SK-N-SH (cell line): ENCODE measurements at regions not wholly inside any gene's neighbourhood (a gene's known extent, or its start where the extent isn't known, plus 50 kb on each side); places are given as distances from the start of the nearest gene placed in this dataset.

Source experiments
- CTCF ChIA-PET: fragments of 300-600, 350-600 bp; formaldehyde crosslinking; extraction: SDS; loops from one replicate; lab custom pipeline; 2021; lab: Yijun Ruan, JAX
- POLR2A ChIA-PET: fragments of 350-600 bp; sonication (Branson Sonifier 250); formaldehyde crosslinking; extraction: SDS; loops from one replicate; lab custom pipeline; 2020; ENCODE audit warnings: antibody characterized with exemption, inconsistent platforms; lab: Yijun Ruan, JAX
- DNase-seq: peaks from one replicate; pipeline ENCODE4 v3.0.0; 2012
- H2AFZ ChIP-seq: fragments of 200-600 bp; sonication (generic); 2 replicates; pipeline ENCODE4 v1.8.1; 2016; ENCODE audit warnings: antibody characterized with exemption, mild to moderate bottlenecking, low read depth
- H3F3A ChIP-seq: fragments of 200-600 bp; sonication (generic); replicated peaks from 2 replicates; pipeline ENCODE3; 2016; ENCODE audit warnings: antibody characterized with exemption, mild to moderate bottlenecking; ENCODE audit not compliant: insufficient read depth
- H3K27ac ChIP-seq, 2 experiments: fragments of 200-500 bp in 1 of 2; fragments of 200-600 bp in 1 of 2; sonication (Bioruptor generic) in 1 of 2; sonication (generic), shearing (Covaris generic) in 1 of 2; 2 replicates each; pipeline versions ENCODE4 v1.5.1 to v1.6.1; 2014 to 2016; ENCODE audit warnings: low read depth in 2 of 2, inconsistent platforms in 1 of 2, low read length in 1 of 2, mild to moderate bottlenecking in 1 of 2, mixed read lengths in 1 of 2
- H3K27me3 ChIP-seq: fragments of 200-600 bp; sonication (generic), shearing (Covaris generic); 2 replicates; pipeline ENCODE4 v1.6.1; 2016; ENCODE audit warnings: mixed run types; ENCODE audit not compliant: insufficient read depth
- H3K36me3 ChIP-seq, 2 experiments: fragments of 200-500 bp in 1 of 2; fragments of 200-600 bp in 1 of 2; sonication (Bioruptor generic) in 1 of 2; sonication (generic) in 1 of 2; replicated peaks in 1 of 2; 2 replicates each; pipeline versions ENCODE3 to v1.5.1; 2014 to 2016; ENCODE audit warnings: low read length in 1 of 2, mild to moderate bottlenecking in 1 of 2; ENCODE audit not compliant: insufficient read depth in 2 of 2, control insufficient read depth in 1 of 2
- H3K4me1 ChIP-seq, 2 experiments: fragments of 200-500 bp in 1 of 2; fragments of 200-600 bp in 1 of 2; sonication (Bioruptor generic) in 1 of 2; sonication (generic), shearing (Covaris generic) in 1 of 2; 2 replicates each; pipeline versions ENCODE4 v1.5.1 to v1.6.1; 2014 to 2016; ENCODE audit warnings: low read depth in 1 of 2, low read length in 1 of 2, mixed run types in 1 of 2; ENCODE audit not compliant: insufficient read depth in 2 of 2, control insufficient read depth in 1 of 2
- H3K4me2 ChIP-seq: fragments of 200-600 bp; sonication (generic), shearing (Covaris generic); 2 replicates; pipeline ENCODE4 v1.6.1; 2017; ENCODE audit warnings: mixed run types
- H3K4me3 ChIP-seq, 2 experiments: fragments of 200-500 bp in 1 of 2; fragments of 200-600 bp in 1 of 2; sonication (Bioruptor generic) in 1 of 2; sonication (generic), shearing (Covaris generic) in 1 of 2; 2 replicates each; pipeline versions ENCODE4 v1.5.1 to v1.8.1; 2014 to 2016; ENCODE audit warnings: low read depth in 2 of 2, inconsistent platforms in 1 of 2, low read length in 1 of 2, mild to moderate bottlenecking in 1 of 2, mixed read lengths in 1 of 2, moderate library complexity in 1 of 2
- H3K79me2 ChIP-seq: fragments of 200-600 bp; sonication (generic); 2 replicates; pipeline ENCODE4 v1.8.1; 2017; ENCODE audit warnings: mild to moderate bottlenecking; ENCODE audit not compliant: insufficient read depth
- H3K9ac ChIP-seq: fragments of 200-600 bp; sonication (generic); 2 replicates; pipeline ENCODE4 v1.6.1; 2017; ENCODE audit warnings: mixed run types
- H3K9me2 ChIP-seq: fragments of 200-600 bp; sonication (generic); 2 replicates; pipeline ENCODE4 v1.6.1; 2017; ENCODE audit warnings: mixed run types
- H3K9me3 ChIP-seq: fragments of 200-600 bp; sonication (generic); 2 replicates; pipeline ENCODE4 v1.6.1; 2017; ENCODE audit warnings: mixed run types, mild to moderate bottlenecking, moderate library complexity
- H4K20me1 ChIP-seq: fragments of 200-600 bp; sonication (generic); 2 replicates; pipeline ENCODE4 v1.6.1; 2017; ENCODE audit warnings: mild to moderate bottlenecking, mixed run types; ENCODE audit not compliant: insufficient read depth
- FOSL2 ChIP-seq: IDR thresholded peaks from 2 replicates; pipeline ENCODE4 v1.4.0; 2012; ENCODE audit warnings: low read depth, mild to moderate bottlenecking, moderate library complexity, borderline replicate concordance
- MEF2A ChIP-seq: IDR thresholded peaks from 2 replicates; pipeline ENCODE4 v1.4.0; 2012; ENCODE audit warnings: low read depth, borderline replicate concordance
- MXI1 ChIP-seq: IDR thresholded peaks from 2 replicates; pipeline ENCODE4 v1.6.1; 2012; ENCODE audit warnings: mild to moderate bottlenecking, low read depth, low read length, improper control_type of control experiment
- RAD21 ChIP-seq: IDR thresholded peaks from 2 replicates; pipeline ENCODE4 v1.6.1; 2012; ENCODE audit warnings: mild to moderate bottlenecking, low read length
- RCOR1 ChIP-seq: fragments of 150-350 bp; IDR thresholded peaks from 2 replicates; pipeline ENCODE4 v1.6.1; 2017; ENCODE audit warnings: antibody characterized with exemption, low read length
- RFX5 ChIP-seq: IDR thresholded peaks from 2 replicates; pipeline ENCODE4 v1.6.1; 2012; ENCODE audit warnings: mild to moderate bottlenecking, improper control_type of control experiment, low read length
- SMC3 ChIP-seq: IDR thresholded peaks from 2 replicates; pipeline ENCODE4 v1.6.1; 2012; ENCODE audit warnings: low read depth, low read length, improper control_type of control experiment
- TAF1 ChIP-seq: IDR thresholded peaks from 2 replicates; pipeline ENCODE4 v1.6.1; 2012; ENCODE audit warnings: low read depth, mild to moderate bottlenecking, low read length, moderate library complexity, borderline replicate concordance
- TCF12 ChIP-seq: IDR thresholded peaks from 2 replicates; pipeline ENCODE4 v1.4.0; 2012
- TEAD4 ChIP-seq: IDR thresholded peaks from 2 replicates; pipeline ENCODE4 v1.4.0; 2012; ENCODE audit warnings: mild to moderate bottlenecking, borderline replicate concordance; ENCODE audit not compliant: insufficient read depth
- WGBS: methylation state at CpG from one replicate; pipeline ENCODE4 v1.1.6; 2017; ENCODE audit warnings: low lambda C conversion rate; 5-methylcytosine and 5-hydroxymethylcytosine counted together
- TF ChIP-seq, protein P1 (sequence below): fragments of 150-350 bp; IDR thresholded peaks from 2 replicates; pipeline ENCODE4 v1.6.1; 2016; ENCODE audit warnings: mild to moderate bottlenecking, low read depth, low read length
- TF ChIP-seq, protein P2 (sequence below): IDR thresholded peaks from 2 replicates; pipeline ENCODE4 v1.4.0; 2012; ENCODE audit warnings: low read depth

DNA sequence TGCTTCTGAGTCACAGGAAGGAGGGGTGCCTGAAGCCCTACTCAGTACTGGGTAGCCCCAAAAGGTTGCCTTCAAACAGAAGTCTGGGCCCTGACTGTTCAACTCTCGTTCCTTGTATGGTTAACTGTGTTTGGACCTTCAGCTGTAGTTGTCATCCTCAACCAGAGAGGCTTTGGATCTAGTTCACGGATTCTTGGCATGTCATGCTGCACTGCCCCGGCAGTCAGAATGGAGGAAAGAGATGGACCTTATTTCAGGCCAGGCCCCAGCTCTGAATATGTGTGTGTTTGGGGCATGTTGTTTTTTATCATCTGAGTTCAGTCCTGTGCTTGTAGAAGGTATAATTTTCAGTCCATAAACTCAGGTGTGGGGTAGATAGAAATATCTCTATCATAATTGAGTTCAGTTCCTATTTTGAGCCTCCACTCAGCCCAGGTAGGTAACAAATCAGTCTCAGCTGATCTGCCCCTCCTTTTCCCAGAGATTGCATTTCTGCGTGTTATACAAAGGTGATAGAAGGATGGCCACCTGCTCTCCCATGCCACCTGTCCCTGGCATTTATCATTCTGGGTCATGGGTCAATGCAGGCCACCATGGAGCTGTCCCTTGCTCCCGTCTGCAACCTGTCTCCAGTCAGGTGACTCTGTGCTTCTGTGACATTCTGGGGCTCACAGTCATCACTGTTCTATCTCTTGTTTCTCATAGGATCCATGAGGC is 127.5 kb upstream of the CPEB4 start:
- no peaks in the 10 kb centered on the region for H3K9me3 ChIP-seq
- H3K27me3 ChIP-seq = no peaks in the 10 kb centered on the region
- POLR2A ChIA-PET = interaction anchor here (0.9 kb wide), 1 partner anchor 128 kb away, joined by 3 read pairs; the partner anchor contains the start of gene CPEB4
- H2AFZ ChIP-seq = no peak overlapping the region
- H3K4me3 ChIP-seq = no peak overlapping the region
- H3K4me2 ChIP-seq = no peak overlapping the region
- no peaks in the 10 kb centered on the region for H3K79me2 ChIP-seq
- no peak for TF ChIP-seq MEF2A
- no peak for TF ChIP-seq RFX5
- TF ChIP-seq, protein P1, sequence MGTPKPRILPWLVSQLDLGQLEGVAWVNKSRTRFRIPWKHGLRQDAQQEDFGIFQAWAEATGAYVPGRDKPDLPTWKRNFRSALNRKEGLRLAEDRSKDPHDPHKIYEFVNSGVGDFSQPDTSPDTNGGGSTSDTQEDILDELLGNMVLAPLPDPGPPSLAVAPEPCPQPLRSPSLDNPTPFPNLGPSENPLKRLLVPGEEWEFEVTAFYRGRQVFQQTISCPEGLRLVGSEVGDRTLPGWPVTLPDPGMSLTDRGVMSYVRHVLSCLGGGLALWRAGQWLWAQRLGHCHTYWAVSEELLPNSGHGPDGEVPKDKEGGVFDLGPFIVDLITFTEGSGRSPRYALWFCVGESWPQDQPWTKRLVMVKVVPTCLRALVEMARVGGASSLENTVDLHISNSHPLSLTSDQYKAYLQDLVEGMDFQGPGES = no peak
- H3K36me3 ChIP-seq = no peaks in the 10 kb centered on the region
- DNase-seq = no peak
- peaks cover 9 to 32% of the 10 kb centered on the region in 2 experiments; a peak in 3 of 4 replicates for H3K4me1 ChIP-seq
- CTCF ChIA-PET = interaction anchor here (0.9 kb wide), 1 partner anchor 142 kb away, joined by 3 read pairs; no protein-coding TSS in a partner anchor
- no peaks in the 10 kb centered on the region for H4K20me1 ChIP-seq
- H3F3A ChIP-seq = no peaks in the 10 kb centered on the region
- no peaks in the 10 kb centered on the region for H3K9me2 ChIP-seq
- H3K9ac ChIP-seq = no peak overlapping the region
- H3K27ac ChIP-seq = no peak overlapping the region
- WGBS = 76% methylated on average over 5 of the region's 5 CpGs

DNA sequence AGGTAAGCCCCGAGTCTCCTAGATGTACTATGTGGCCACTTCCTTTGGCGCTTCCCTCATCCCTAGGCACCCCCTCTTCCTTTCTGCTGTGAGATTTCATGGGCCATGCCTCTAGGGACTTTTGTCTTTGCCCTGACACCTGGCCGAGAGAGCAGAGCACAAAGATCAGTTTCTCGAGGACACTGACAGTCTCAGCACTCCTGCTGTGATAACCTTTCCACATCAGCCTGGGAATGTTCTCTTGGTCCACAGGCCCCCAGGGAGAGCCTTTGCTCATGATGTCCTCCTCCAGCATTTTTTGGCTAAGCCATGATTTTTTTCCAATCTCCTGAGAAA is 127.0 kb upstream of the CPEB4 start:
- Histone ChIP-seq H3K9me2 (no peaks in the 10 kb centered on the region), H3K27me3 (no peaks in the 10 kb centered on the region), H3K9ac (no peak overlapping the region), H3K27ac (no peak overlapping the region), H3K4me1 (peaks cover 9 to 33% of the 10 kb centered on the region in 2 experiments; a peak in 3 of 4 replicates), H3K4me3 (no peak overlapping the region), H3K79me2 (no peaks in the 10 kb centered on the region), H3K4me2 (no peak overlapping the region), H3K36me3 (no peaks in the 10 kb centered on the region), H4K20me1 (no peaks in the 10 kb centered on the region), H3K9me3 (no peaks in the 10 kb centered on the region), H3F3A (no peaks in the 10 kb centered on the region), H2AFZ (no peak overlapping the region)
- ChIA-PET POLR2A (interaction anchor here (0.9 kb wide), 1 partner anchor 127 kb away, joined by 3 read pairs; the partner anchor contains the start of gene CPEB4), CTCF (interaction anchor here (0.9 kb wide), 1 partner anchor 143 kb away, joined by 3 read pairs; no protein-coding TSS in a partner anchor)
- 93% methylated on average over 4 of the region's 4 CpGs for WGBS
- no peak for DNase-seq
- TF ChIP-seq RAD21 (no peak), SMC3 (no peak), TCF12 (no peak), TEAD4 (no peak), MXI1 (no peak), RCOR1 (no peak), TAF1 (no peak), FOSL2 (no peak)
- TF ChIP-seq, protein P2, sequence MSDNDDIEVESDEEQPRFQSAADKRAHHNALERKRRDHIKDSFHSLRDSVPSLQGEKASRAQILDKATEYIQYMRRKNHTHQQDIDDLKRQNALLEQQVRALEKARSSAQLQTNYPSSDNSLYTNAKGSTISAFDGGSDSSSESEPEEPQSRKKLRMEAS = no peak
